ENCODE measurements at regions not wholly inside any gene's neighbourhood (a gene's known extent, or its start where the extent isn't known, plus 50 kb on each side); places are given as distances from the start of the nearest gene placed in this dataset.

- DNase-seq: no peak
These were observed 446.0 kb upstream of the GOT2 start for GRCh38 chr16:59180083-59180476.

GRCh38 chr16:59179446-59180082 lies 445.4 kb upstream of the GOT2 start:
- DNase-seq: no peak

GRCh38 chr16:59173408-59173831 lies 439.3 kb upstream of the GOT2 start:
- no peak for DNase-seq

DNA sequence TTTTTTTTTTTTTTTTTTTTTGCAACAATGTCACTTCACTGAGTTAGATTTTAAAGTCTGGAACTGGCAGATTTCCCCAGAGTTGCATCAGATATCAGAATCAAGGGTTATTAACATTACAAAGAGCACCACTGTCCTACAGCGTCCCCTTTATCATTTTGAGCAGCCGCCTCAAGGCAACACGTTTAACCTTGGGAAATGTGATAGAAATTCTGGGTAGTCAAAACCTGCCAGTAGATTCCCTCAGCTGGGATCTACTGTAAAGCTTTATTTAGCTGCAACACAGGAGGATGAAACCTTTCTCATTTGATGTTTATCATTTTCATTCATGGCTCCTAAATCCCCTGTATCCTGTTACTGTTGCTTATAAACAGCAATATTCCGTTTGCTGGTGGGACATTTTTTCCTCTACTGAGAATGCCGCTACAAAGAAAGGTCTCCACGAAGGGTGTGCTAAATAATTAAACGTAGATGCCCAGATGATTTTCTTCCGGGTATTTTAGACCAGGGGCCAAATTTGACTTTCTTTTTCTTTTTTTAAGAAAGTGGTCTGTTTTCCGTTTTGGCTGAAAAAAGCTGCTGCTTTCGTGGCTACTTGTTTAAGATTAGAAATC lies 436.1 kb upstream of the GOT2 start:
- no peak for DNase-seq

DNA sequence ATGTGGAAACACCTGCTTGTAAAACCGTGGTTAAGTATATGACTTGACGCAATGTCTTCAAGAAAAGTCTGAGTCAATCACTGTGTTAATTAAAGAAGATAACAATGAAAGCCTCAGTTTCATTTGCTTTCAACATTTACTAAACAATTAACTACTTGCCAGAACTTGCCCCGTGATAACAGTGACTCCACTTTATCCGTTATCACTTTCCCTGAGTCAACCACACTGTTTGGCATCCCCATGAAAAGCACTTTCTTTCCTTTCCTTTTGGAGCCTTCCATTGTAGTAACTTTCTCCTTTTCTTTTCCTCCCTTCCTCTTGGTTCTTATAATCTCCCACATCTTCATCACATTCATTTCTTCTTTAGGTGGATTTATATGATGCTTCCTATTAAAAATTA lies 435.1 kb upstream of the GOT2 start:
- DNase-seq: no peak

DNA sequence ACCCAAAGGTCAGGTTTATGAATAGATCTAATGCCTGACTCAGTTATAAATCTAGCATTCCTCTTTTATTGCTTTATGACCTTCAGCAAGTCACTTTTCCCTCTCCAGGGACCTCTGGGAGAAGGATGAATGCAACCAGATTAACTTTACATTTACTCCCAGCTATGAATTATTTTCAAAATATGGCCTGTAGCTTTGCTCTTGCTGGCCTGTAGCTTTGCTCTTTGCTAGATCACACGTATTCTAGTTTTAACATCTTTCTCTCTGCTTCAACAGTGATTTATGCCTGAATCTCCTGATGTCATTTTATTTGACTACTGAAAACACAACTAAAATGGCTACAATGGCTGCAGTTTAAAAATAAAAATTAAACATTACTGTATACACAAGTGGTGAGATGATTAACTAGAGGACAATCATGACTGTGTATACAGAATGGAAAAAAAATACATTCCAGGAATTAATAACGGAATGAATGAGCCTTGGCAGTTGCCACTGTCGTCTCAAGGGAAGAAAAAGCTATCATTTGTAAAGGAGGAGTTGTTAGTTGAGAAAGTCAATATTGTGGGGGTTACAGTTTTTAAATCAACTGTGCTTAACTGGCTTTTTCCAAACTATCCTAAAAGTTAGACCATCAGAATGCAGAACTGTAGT lies 434.5 kb upstream of the GOT2 start:
- DNase-seq: no peak

GRCh38 chr16:59164461-59164860 lies 430.3 kb upstream of the GOT2 start:
- DNase-seq: no peak

DNA sequence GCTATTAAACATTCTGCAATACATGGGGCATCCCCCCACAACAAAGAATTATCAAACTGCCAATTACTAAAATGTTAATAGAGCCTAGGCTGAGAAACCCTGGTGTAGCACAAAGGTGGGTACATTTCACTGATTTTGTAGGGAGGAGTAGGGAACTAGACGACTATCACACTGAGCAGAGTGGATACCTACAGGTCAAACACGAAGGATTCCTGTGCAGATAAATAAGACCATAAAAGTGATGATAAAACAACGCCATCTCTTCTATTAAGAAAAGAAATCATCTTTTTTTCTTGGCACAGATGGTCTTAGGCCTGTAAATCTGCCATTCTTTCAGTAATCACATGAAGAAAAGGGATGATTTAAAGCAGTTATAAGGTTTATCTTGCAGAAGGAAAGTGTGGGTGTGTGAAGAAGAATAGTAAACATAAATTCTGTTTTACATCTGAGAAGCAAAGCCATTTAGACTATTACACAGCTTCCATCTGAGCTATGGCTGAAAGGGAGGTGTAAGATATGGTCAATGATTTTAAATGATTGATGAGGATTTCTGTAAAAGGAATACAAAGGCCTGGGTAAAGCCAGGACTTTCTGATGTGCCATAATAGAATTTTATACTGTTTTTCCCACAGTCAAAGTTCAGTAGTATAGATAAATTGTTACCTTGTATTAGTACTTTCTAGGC lies 429.4 kb upstream of the GOT2 start:
- no peak for DNase-seq

DNA sequence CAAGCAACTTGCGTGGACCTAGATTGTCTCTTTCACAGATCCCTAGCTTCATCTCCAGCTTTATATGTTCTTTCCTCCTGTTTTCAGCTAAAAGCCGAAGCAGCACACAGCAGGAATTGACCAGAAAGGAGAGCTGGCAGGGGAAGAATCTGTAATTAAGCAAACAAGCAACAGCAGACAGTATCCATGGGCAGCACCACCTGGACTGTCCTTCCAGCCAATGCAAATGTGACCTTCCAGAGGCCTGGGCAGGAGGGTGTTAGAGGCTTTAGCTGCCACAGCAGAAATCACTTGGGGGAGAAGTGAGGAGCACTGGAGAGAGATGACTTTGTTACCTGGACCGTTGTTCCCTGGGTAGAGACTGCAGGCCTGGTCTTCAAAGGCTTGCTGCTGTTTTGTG lies 427.6 kb upstream of the GOT2 start:
- no peak for DNase-seq

DNA sequence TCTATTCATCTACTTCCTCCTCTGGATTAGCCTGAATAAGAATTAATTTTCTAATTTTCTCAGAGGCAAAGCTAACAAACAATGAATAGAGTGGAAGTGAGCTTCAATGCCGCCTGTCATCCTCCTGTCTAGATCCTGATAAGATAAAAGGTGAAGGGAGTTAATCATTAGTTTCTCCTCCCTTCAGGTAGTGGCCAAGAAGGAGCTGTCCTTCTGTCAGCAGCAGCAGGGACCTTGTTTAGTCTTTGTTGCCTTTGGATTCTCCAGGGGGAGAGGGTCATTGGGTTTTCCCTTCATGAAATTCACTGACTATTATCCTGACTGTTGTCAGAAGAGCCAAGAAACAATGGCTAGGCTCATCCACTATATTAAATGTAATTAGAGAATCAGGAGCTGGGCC lies 420.2 kb upstream of the GOT2 start:
- no peak for DNase-seq

DNA sequence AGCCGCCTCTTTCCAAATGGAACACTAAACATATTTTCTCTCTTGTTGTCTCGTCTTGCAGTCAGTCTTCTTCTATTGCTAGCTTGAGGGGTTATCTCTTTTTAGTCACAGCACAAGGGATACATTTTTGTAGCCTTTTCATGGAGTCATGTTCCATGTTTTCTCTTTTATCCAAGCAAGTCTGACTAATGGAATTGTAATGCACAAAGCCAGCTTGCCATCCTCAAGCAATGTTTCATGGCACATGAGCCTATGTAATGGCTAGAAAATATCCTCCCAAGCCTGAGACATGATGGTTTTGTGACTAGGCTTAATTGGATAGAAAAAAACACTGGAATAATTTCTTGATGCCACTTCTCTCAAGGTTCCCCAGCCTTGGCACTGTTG lies 414.6 kb upstream of the GOT2 start:
- DNase-seq: no peak

DNA sequence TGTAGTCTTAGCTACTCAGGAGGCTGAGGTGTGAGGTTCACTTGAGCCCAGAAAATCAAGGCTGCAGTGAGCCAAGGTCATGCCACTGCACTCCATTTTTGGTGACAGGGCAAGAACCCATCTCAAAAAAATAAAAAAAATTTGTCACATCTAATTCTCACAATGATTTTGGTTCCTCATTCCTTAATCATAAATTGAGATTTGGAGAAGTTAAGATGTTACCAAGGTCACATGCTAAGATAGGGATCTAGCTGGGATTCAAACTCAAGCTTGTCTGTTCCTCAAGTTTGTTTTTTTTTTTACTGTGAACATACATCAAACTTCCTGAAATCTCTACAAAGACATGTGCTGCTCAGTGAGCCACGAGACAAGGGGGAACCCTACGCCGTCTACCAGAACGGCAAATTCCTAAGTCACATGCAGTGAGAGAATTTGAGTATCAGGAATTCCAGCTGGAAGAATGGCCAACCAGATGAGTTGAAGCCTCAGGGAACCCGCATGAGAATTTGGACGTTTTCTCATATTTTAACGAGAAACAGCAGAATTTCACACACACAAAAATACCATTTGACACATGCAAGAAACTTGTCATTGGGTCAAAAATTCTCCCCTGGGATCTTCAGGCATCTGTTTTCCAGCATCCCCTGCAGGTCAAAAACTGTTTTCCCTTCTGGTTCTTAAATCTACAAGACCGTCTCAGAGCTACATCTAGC lies 414.1 kb upstream of the GOT2 start:
- DNase-seq: no peak

DNA sequence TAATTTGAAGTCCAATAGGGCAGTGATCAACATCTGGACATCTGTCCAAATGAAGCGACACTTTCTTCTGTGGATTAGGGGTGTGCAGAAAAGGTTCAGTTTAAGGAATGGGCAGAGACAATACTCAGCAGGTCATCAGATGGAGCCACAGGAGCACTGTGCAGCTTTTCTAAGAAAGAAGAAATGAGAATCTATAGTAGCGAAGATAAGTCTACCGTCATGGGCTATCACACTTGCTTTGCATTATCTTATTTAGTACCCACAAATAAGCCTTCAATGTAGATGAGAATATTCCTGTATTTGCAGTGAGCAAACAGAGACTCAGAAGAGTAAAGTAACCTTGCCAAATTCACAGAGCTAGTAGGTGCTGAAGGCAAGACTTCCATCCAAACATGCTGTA lies 412.0 kb upstream of the GOT2 start:
- DNase-seq: no peak

DNA sequence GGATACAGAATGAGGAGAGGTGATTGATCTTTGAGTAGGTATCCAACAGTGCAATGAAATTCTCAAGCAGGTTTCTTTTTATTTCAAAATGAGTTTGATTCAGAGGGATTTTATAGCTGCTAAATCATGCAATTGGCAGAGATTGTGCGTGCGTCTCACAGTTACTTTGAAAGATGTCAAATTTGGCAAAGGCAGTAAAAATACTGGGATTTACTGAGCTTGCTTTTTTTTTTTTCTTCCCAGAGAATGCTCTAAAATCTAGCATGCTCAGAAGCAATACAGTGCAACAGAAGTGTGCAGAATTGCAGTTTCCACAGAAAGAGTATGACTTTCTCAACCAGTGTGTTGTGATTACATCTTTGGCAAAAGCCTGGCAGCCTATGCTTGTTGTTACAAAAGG lies 410.7 kb upstream of the GOT2 start:
- no peak for DNase-seq

GRCh38 chr16:59144326-59144725 lies 410.2 kb upstream of the GOT2 start:
- DNase-seq: no peak

GRCh38 chr16:59126486-59126885 lies 392.4 kb upstream of the GOT2 start:
- no peak for DNase-seq

DNA sequence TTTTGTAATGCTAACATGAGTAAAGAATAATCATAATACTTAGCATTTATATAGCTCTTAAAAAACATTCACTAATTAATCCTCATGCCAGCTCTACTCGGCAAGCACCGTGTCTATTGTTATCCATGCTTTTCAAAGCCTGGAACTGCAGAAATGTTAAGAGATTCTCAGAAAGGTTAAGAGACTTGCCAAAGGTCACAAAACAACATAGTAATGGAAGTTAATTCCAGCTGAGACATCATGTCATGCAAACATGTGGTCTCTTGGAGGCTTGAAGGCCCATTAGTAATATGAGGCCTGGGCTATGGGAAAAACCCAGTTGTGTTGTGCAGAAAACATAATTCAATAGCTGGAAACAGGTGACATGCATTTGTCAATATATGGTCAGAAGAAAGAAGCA lies 389.9 kb upstream of the GOT2 start:
- DNase-seq: no peak

GRCh38 chr16:59123479-59123878 lies 389.4 kb upstream of the GOT2 start:
- DNase-seq: no peak

- DNase-seq: no peak
These were observed 388.1 kb upstream of the GOT2 start for GRCh38 chr16:59122262-59122537.

DNA sequence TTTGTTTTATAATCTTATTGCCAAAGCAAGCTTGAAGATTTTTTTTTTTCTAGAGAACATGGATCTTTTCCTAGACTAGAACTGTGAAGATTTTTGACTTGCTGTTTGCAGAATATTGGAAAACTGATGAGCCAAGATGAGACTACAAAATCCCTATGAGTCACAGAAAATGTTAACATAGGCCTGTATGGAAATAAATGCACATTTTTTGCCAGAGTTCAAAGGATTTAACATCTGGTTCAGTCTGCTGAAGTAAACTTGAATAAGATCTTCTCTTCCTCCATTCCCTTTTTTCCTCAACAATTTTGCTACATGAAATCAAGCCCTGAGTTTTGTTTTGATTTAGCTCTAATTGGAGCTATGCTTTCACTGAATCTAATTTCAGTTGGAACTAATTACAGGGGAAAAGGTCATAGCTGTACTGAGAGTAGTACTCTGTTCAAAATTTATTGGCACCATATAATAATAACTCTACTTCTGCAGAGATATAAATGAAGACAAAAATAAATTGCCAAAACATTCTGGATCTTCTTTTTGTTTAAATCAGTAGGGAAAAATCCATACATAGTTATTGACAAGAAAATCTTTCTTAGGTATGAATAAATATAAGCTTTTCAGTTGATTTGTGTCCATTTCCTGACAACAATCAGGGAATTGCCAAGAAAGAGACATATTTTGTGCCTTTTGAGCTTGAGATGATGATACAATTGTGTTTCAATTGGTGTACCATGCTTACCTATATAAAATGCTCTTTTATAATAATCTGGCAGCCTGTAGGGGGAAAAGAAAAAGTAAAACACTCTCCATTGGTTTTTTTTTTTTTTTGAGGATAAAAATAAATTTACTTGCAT lies 387.5 kb upstream of the GOT2 start:
- DNase-seq: no peak

GRCh38 chr16:59116744-59117143 lies 382.6 kb upstream of the GOT2 start:
- no peak for DNase-seq

DNA sequence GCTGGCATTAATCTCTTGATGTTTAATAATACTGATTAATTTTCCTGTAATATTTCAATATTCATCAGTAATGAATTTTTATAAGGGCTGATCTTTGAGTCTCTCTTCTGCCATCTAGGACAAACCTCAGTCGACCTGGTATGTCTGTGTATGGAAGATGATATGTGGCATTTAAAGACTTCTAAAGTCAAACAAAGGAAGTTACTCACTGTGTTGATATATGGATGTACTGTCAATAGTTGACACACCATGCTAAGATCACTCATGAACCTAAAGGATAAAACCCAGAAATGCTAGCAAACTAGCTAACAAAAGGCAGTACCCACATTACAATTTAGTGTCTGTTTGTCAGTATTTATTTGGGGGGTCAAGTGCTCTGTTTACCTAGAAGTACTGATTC lies 380.7 kb upstream of the GOT2 start:
- DNase-seq: no peak

Measured in NCI-H2227 treated with DMSO at 0.1 percent for 48 hours (cell line).